ENCODE measurements at regions not wholly inside any gene's neighbourhood (a gene's known extent, or its start where the extent isn't known, plus 50 kb on each side); places are given as distances from the start of the nearest gene placed in this dataset.

DNA sequence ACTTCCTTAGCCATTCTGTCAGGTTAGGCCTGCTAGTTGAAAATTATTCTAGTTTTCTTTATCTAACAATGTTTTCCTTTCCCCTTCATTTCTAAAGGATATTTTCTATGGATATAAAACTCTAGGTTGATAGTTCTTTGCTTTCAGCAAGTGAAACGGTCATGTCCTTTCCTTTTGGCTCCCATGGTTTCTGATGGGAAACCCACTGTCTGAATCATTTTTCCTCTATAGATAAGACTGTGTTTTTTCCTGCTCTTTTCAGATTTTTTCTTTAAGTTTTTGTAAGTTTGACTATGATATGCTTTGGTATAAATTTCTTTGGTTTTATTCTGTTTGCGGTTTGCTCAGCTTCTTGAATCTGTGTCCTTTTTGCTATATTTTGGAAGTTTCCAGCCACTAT is 800.9 kb downstream of the USP25 start:
- H3K9me3 ChIP-seq: no peaks in the 10 kb centered on the region
- intact Hi-C loops (cut with DNase I): no loop called here
- no peaks in the 10 kb centered on the region for H3K27me3 ChIP-seq
- no peak for ATAC-seq
- H3K36me3 ChIP-seq: no peaks in the 10 kb centered on the region
- H3K4me1 ChIP-seq: no peaks in the 10 kb centered on the region
- TF ChIP-seq, protein P1, sequence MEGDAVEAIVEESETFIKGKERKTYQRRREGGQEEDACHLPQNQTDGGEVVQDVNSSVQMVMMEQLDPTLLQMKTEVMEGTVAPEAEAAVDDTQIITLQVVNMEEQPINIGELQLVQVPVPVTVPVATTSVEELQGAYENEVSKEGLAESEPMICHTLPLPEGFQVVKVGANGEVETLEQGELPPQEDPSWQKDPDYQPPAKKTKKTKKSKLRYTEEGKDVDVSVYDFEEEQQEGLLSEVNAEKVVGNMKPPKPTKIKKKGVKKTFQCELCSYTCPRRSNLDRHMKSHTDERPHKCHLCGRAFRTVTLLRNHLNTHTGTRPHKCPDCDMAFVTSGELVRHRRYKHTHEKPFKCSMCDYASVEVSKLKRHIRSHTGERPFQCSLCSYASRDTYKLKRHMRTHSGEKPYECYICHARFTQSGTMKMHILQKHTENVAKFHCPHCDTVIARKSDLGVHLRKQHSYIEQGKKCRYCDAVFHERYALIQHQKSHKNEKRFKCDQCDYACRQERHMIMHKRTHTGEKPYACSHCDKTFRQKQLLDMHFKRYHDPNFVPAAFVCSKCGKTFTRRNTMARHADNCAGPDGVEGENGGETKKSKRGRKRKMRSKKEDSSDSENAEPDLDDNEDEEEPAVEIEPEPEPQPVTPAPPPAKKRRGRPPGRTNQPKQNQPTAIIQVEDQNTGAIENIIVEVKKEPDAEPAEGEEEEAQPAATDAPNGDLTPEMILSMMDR (IDR thresholded peaks at IDR 0.05): no peak
- H3K4me3 ChIP-seq: no peak overlapping the region
- H3K27ac ChIP-seq: no peak overlapping the region
- no peak for DNase-seq

DNA sequence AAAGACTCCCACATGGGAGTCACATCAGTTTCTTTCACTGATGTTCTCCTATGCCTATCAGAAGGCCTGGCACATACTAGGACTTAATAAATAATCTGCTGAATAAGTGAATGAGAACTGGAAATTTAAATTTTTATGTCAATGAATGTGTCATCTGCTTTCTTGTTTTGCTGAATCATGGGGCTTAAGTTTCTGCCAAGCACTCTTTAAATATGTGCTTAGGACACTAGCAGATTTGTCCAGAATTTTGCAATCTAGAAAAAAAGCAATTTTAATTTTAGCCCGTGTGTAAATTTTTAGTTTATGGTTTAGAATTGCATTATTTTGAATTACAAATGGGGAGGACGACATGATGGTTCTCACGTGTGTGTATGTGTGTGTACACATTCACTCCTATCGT is 803.1 kb downstream of the USP25 start:
- no peaks in the 10 kb centered on the region for H3K27me3 ChIP-seq
- no peak overlapping the region for H3K27ac ChIP-seq
- no peak overlapping the region for H3K4me3 ChIP-seq
- DNase-seq (no peak), ATAC-seq (no peak)
- no peaks in the 10 kb centered on the region for H3K4me1 ChIP-seq
- H3K9me3 ChIP-seq: no peaks in the 10 kb centered on the region
- TF ChIP-seq, protein P1 (IDR thresholded peaks at IDR 0.05): no peak
- intact Hi-C loops (cut with DNase I): no loop called here
- H3K36me3 ChIP-seq: no peaks in the 10 kb centered on the region

DNA sequence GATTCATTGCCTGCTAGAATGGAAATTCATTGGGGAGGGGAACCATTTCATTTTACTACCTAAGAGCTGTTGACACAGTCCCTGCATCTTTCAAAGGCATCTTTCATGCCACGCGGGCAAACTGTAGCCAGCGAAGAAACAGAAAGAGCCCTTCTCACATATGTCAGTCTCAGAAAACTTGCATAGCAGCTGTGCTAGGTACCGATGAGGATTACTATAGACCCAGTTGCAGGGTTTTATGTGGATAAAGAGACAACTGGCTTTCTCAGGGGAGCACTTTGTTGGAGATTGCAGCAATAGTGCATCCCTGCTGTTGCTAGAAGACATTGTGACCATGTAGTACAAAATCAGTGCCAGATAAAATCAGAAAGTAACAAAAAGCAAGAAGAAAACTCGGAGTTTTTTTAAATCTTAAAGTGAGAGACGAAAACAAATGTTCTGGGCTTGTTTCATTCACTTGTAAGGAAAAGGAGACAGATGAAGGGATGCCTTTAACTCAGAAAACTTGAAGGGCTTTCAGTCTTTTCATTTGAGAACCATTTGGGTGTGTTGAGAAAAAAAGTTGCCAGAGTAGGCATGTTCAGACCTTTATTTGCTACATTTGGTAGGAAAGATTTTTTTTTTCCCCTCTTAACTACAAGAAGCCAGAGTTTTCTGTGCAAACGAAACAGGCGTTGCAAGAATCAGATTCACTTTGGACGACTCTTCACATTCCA is 804.1 kb downstream of the USP25 start:
- TF ChIP-seq, protein P1 (IDR thresholded peaks at IDR 0.05): no peak
- no peaks in the 10 kb centered on the region for H3K27me3 ChIP-seq
- H3K27ac ChIP-seq: peak overlapping the region; percentile 77
- intact Hi-C loops (cut with DNase I): no loop called here
- H3K36me3 ChIP-seq: no peaks in the 10 kb centered on the region
- H3K4me1 ChIP-seq: no peaks in the 10 kb centered on the region
- ATAC-seq (no peak), DNase-seq (no peak)
- peak overlapping the region; percentile 45 for H3K4me3 ChIP-seq
- H3K9me3 ChIP-seq: no peaks in the 10 kb centered on the region

DNA sequence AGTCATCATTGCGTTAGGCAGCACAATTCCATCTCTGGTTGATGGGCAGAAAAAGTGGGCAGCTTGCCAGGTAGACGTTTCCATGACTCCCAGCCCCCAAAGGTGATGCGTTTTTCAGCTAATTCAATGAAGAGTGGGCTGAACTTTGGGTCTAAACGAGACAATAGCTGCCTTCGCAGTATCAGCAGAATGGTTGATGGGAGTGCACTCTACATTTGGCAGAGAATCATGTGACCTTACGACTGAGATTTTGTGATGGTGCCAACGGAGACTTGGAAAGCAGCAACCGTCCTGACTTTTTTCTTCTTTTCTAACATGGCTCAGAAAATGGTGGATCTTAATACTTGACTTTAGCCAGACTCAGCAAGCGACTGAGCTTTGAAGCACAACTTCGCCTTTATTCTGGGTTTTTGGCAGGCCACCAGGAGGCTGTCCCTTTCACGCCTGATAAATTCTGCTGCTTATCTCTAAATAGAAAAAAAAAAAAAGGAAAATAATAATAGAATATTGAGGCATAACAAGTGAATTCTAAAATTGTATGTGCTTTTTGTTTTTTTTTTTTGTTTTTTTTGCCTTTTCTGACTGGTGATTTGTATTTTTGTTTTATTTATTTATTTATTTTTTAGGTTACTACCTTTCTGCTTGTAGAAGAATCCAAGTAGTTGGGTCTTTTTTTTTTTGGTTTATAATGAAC is 804.8 kb downstream of the USP25 start:
- H3K27ac ChIP-seq: peak overlapping the region; percentile 77
- TF ChIP-seq, protein P1 (IDR thresholded peaks at IDR 0.05): no peak
- peak overlapping the region; percentile 45 for H3K4me3 ChIP-seq
- H3K9me3 ChIP-seq: no peaks in the 10 kb centered on the region
- no peak for DNase-seq
- H3K36me3 ChIP-seq: no peaks in the 10 kb centered on the region
- no peaks in the 10 kb centered on the region for H3K4me1 ChIP-seq
- intact Hi-C loops (cut with DNase I): no loop called here
- peak; percentile 58 for ATAC-seq
- no peaks in the 10 kb centered on the region for H3K27me3 ChIP-seq

DNA sequence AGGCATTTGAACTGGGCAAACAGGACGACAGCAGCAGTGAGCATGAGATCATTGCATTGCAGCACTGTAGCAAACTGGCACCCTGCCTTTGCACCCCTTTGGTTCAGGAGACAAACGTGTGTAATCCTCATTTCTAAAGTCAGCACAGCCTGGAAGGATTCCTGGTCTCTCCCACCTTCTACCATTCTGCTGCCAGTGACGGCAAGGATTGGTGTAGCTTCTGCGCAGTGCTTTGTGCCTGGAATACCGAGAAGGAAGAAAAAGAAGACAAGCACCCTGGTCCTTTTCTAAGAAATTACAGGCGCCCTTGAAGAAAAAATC is 805.3 kb downstream of the USP25 start:
- no peaks in the 10 kb centered on the region for H3K36me3 ChIP-seq
- H3K9me3 ChIP-seq: no peaks in the 10 kb centered on the region
- peak overlapping the region; percentile 77 for H3K27ac ChIP-seq
- ATAC-seq (peak; percentile 74), DNase-seq (peak; percentile 69)
- H3K4me3 ChIP-seq: peak overlapping the region; percentile 45
- TF ChIP-seq, protein P1 (IDR thresholded peaks at IDR 0.05): no peak
- intact Hi-C loops (cut with DNase I): no loop called here
- no peaks in the 10 kb centered on the region for H3K27me3 ChIP-seq
- H3K4me1 ChIP-seq: no peaks in the 10 kb centered on the region
